ENCODE measurements at regions not wholly inside any gene's neighbourhood (a gene's known extent, or its start where the extent isn't known, plus 50 kb on each side); places are given as distances from the start of the nearest gene placed in this dataset.
"Not testable (repeated sequence)": the region's sequence is repeated elsewhere in the genome, so short reads cannot be mapped to it uniquely, and the experiment has no call there.

- DNase-seq (ENCODE audit: low read depth), result peak; percentile 70
These were observed 329.7 kb upstream of the MEIS1 start for GRCh38 chr2:66105066-66105753.

GRCh38 chr2:66103581-66103980 is 331.3 kb upstream of the MEIS1 start:
- no peak for DNase-seq (ENCODE audit: low read depth)

- DNase-seq (ENCODE audit: low read depth), result peak; percentile 13
These were observed 333.7 kb upstream of the MEIS1 start for GRCh38 chr2:66101206-66101605.

- no peak for DNase-seq (ENCODE audit: low read depth)
These were observed 339.0 kb upstream of the MEIS1 start for GRCh38 chr2:66095820-66096345.

- not testable (repeated sequence) for DNase-seq (ENCODE audit: low read depth)
These were observed 340.2 kb upstream of the MEIS1 start for GRCh38 chr2:66094689-66095088.

GRCh38 chr2:66093371-66093770 is 341.6 kb upstream of the MEIS1 start:
- DNase-seq (ENCODE audit: low read depth), result no peak

GRCh38 chr2:66084948-66085590 is 349.9 kb upstream of the MEIS1 start:
- DNase-seq (ENCODE audit: low read depth), result no peak

- DNase-seq (ENCODE audit: low read depth), result no peak
These were observed 352.3 kb upstream of the MEIS1 start for GRCh38 chr2:66082581-66082980.

GRCh38 chr2:66080127-66080526 is 354.8 kb upstream of the MEIS1 start:
- DNase-seq (ENCODE audit: low read depth), result no peak

- DNase-seq (ENCODE audit: low read depth), result no peak
These were observed 361.8 kb upstream of the MEIS1 start for GRCh38 chr2:66073172-66073571.

GRCh38 chr2:66070721-66071602 is 364.0 kb upstream of the MEIS1 start:
- no peak for DNase-seq (ENCODE audit: low read depth)

GRCh38 chr2:66069937-66070720 is 364.8 kb upstream of the MEIS1 start:
- DNase-seq (ENCODE audit: low read depth), result no peak

GRCh38 chr2:66066032-66066431 is 368.9 kb upstream of the MEIS1 start:
- no peak for DNase-seq (ENCODE audit: low read depth)

- DNase-seq (ENCODE audit: low read depth), result no peak
These were observed 375.6 kb upstream of the MEIS1 start for GRCh38 chr2:66059332-66059731.

- no peak for DNase-seq (ENCODE audit: low read depth)
These were observed 376.2 kb upstream of the MEIS1 start for GRCh38 chr2:66058675-66059074.

- no peak for DNase-seq (ENCODE audit: low read depth)
These were observed 377.1 kb upstream of the MEIS1 start for GRCh38 chr2:66057844-66058243.

GRCh38 chr2:66050392-66050791 is 384.5 kb upstream of the MEIS1 start:
- DNase-seq (ENCODE audit: low read depth), result no peak

GRCh38 chr2:66048667-66049066 is 386.3 kb upstream of the MEIS1 start:
- DNase-seq (ENCODE audit: low read depth), result no peak

- no peak for DNase-seq (ENCODE audit: low read depth)
These were observed 392.8 kb upstream of the MEIS1 start for GRCh38 chr2:66041902-66042657.

- no peak for DNase-seq (ENCODE audit: low read depth)
These were observed 398.0 kb upstream of the MEIS1 start for GRCh38 chr2:66036948-66037347.

GRCh38 chr2:66034467-66034866 is 400.5 kb upstream of the MEIS1 start:
- no peak for DNase-seq (ENCODE audit: low read depth)
